Lung (tissue), 11 donors: ENCODE measurements at regions not wholly inside any gene's neighbourhood (a gene's known extent, or its start where the extent isn't known, plus 50 kb on each side); places are given as distances from the start of the nearest gene placed in this dataset.

ENCODE experiments used
- ATAC-seq: fragments of 200-7000 bp; cut with Tn5 transposase; one replicate; pipeline ENCODE4 v1.9.1; 2020; ENCODE audit warnings: moderate number of reproducible peaks; ENCODE audit not compliant: insufficient read depth, low FRiP score
- DNase-seq, 3 donors: peaks; one replicate each; pipeline ENCODE4 v3.0.0-alpha.2; 2013 to 2017
- H3K27ac ChIP-seq, 2 donors: one replicate each; pipeline ENCODE4 v1.5.1; 2013; ENCODE audit warnings: mild to moderate bottlenecking in 2 of 2, moderate library complexity in 2 of 2, control low read depth in 1 of 2, inconsistent platforms in 1 of 2, low read depth in 1 of 2, low read length in 1 of 2
- H3K27me3 ChIP-seq, 3 donors: one replicate each; pipeline ENCODE4 v1.5.1; 2013; ENCODE audit warnings: low read length in 2 of 3; ENCODE audit not compliant: control insufficient read depth in 3 of 3, insufficient read depth in 3 of 3
- H3K36me3 ChIP-seq, 4 donors: one replicate each; pipeline ENCODE4 v1.5.1; 2013; ENCODE audit warnings: low read length in 4 of 4, mild to moderate bottlenecking in 1 of 4, moderate library complexity in 1 of 4; ENCODE audit not compliant: control insufficient read depth in 4 of 4, insufficient read depth in 4 of 4
- H3K4me1 ChIP-seq, 5 donors: one replicate each; pipeline ENCODE4 v1.5.1; 2013; ENCODE audit warnings: low read length in 5 of 5, mild to moderate bottlenecking in 2 of 5, moderate library complexity in 1 of 5; ENCODE audit not compliant: control insufficient read depth in 5 of 5, insufficient read depth in 5 of 5
- H3K4me3 ChIP-seq: one replicate; pipeline ENCODE4 v1.5.1; 2013; ENCODE audit warnings: mild to moderate bottlenecking, control low read depth, moderate library complexity
- H3K9ac ChIP-seq, 2 donors: one replicate each; pipeline ENCODE4 v1.5.1; 2013; ENCODE audit warnings: low read length in 2 of 2, control low read depth in 1 of 2; ENCODE audit not compliant: insufficient read depth in 1 of 2
- H3K9me3 ChIP-seq, 4 donors: one replicate each; pipeline ENCODE4 v1.5.1; 2013; ENCODE audit warnings: low read length in 3 of 4, mild to moderate bottlenecking in 1 of 4, moderate library complexity in 1 of 4; ENCODE audit not compliant: control insufficient read depth in 4 of 4, insufficient read depth in 3 of 4
- WGBS, 2 donors: extraction: QIAGEN DNeasy Blood & Tissue Kit; methylation state at CpG; one replicate each; pipeline ENCODE4 v1.1.7; 2013; 5-methylcytosine and 5-hydroxymethylcytosine counted together
- TF ChIP-seq, protein P1 (sequence below): IDR thresholded peaks from 2 replicates; pipeline ENCODE4 v1.5.1; 2012; ENCODE audit warnings: mild to moderate bottlenecking; ENCODE audit errors: control extremely low read depth, extremely low read depth
- donor health status: control.
- donor health status: control.
- donor health status: Bipolar disorder and iron deficiency.
- donor health status: healthy.
- donor health status: DM: yes; HTN: yes; CAD: no.

DNA sequence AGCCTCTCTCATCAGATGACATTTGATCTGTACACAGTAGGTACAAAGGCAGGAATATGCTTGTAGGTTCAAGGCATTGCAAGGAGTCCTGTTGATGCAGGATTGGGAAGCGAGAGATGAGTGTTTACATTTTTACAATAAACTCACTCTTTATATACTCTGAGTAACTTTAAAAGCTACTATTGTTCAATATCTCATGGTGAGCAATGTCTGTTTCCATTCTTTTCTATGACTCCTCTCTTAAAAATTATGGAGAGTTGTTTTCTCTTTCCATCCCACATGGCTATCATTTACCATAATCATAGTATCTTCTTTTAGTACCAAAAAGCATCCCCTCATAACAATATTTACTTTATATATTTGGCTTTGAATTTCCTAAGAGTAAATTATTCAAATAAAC, 314.0 kb upstream of the CDIN1 start:
- ATAC-seq (no peak), DNase-seq (no peak)
- H3K27ac ChIP-seq = no peak overlapping the region
- H3K9ac ChIP-seq = no peak overlapping the region
- no peaks in the 10 kb centered on the region for H3K36me3 ChIP-seq
- H3K4me3 ChIP-seq = no peak overlapping the region
- no peaks in the 10 kb centered on the region for H3K4me1 ChIP-seq
- 87 to 100% methylated on average over 1 of the region's 1 CpG for WGBS, 2 donors
- peaks cover 0 to 7% (median 0%) of the 10 kb centered on the region in 3 donors for H3K27me3 ChIP-seq
- TF ChIP-seq, protein P1, sequence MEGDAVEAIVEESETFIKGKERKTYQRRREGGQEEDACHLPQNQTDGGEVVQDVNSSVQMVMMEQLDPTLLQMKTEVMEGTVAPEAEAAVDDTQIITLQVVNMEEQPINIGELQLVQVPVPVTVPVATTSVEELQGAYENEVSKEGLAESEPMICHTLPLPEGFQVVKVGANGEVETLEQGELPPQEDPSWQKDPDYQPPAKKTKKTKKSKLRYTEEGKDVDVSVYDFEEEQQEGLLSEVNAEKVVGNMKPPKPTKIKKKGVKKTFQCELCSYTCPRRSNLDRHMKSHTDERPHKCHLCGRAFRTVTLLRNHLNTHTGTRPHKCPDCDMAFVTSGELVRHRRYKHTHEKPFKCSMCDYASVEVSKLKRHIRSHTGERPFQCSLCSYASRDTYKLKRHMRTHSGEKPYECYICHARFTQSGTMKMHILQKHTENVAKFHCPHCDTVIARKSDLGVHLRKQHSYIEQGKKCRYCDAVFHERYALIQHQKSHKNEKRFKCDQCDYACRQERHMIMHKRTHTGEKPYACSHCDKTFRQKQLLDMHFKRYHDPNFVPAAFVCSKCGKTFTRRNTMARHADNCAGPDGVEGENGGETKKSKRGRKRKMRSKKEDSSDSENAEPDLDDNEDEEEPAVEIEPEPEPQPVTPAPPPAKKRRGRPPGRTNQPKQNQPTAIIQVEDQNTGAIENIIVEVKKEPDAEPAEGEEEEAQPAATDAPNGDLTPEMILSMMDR = no peak
- H3K9me3 ChIP-seq = no peaks in the 10 kb centered on the region

DNA sequence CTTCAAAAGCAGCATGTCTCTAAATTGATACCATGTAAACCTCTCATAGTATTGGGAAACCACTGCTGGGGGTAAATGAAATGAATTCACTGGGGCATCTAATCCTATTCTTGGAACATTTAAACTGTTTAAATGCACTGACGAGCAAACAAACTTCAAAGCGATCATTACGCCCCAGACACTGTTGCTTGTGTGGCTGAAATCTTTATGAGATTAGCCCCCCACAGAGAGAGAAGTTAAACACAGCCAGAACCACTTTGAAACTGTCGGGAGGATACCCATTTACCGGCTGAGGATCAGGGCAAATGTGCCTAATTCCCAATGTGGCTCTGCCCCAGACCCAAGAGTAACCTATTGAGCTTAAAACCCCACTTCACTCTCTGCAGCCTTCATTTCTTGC, 308.4 kb upstream of the CDIN1 start:
- Histone ChIP-seq H3K27ac (no peak overlapping the region), H3K4me1 (no peaks in the 10 kb centered on the region), H3K4me3 (no peak overlapping the region), H3K27me3 (peaks cover 0 to 5% (median 0%) of the 10 kb centered on the region in 3 donors), H3K9ac (no peak overlapping the region), H3K36me3 (no peaks in the 10 kb centered on the region), H3K9me3 (no peaks in the 10 kb centered on the region)
- WGBS, 2 donors = 71 to 73% methylated on average over 5 of the region's 5 CpGs
- TF ChIP-seq, protein P1 = no peak
- no peak for DNase-seq
- ATAC-seq = no peak

DNA sequence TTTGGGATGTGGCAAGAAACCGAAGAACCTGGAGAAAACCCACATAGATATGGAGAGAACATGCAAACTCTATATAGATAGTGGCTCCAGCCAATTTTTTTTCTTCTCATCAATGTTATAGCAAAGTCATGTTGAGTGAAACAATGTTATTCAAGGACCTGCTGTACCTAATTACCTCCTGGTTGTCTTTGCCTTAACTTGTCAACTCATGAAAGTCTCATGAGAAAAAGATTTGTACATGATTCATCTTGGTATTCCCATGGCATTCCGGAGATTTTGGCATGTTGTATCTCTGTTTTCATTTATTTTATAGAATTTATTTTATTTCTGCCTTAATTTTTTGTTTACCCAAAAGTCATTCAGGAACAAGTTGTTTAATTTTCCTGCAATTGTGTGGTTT, 303.8 kb upstream of the CDIN1 start:
- H3K9ac ChIP-seq = no peak overlapping the region
- ATAC-seq (no peak), DNase-seq (no peak)
- no peaks in the 10 kb centered on the region for H3K27me3 ChIP-seq
- peaks cover 1 to 15% (median 9%) of the 10 kb centered on the region in 4 donors for H3K9me3 ChIP-seq
- no peaks in the 10 kb centered on the region for H3K4me1 ChIP-seq
- no peak overlapping the region for H3K4me3 ChIP-seq
- TF ChIP-seq, protein P1 = no peak
- no peak overlapping the region for H3K27ac ChIP-seq
- 88 to 93% methylated on average over 2 of the region's 2 CpGs for WGBS, 2 donors
- H3K36me3 ChIP-seq = no peaks in the 10 kb centered on the region

DNA sequence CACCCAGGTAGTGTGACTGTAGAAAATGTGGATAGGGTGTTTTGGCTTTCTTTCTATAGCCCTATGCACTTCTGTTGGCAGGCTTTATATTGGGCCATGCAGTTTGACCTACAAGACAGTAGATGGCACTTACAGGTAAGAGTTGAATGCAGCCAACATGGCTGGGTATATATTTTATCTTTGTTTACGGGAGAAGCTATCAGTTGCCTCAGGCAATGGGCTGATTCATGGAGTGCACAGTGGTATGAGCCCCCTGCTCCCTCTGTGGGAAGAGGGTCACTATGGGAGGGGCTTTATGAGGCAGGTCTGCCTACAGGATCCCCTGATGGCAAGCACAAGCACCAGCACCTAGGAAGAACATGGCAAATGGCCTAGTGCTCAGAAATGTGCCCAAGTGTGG, 301.2 kb upstream of the CDIN1 start:
- Histone ChIP-seq H3K27ac (no peak overlapping the region), H3K9ac (no peak overlapping the region), H3K4me3 (no peak overlapping the region), H3K27me3 (no peaks in the 10 kb centered on the region), H3K36me3 (no peaks in the 10 kb centered on the region), H3K4me1 (no peaks in the 10 kb centered on the region), H3K9me3 (peaks cover 1 to 15% (median 9%) of the 10 kb centered on the region in 4 donors)
- WGBS, 2 donors = 85 to 100% methylated on average over 1 of the region's 1 CpG
- TF ChIP-seq, protein P1 = no peak
- no peak for DNase-seq
- ATAC-seq = no peak
